WTC11 (cell line): ENCODE measurements at regions not wholly inside any gene's neighbourhood (a gene's known extent, or its start where the extent isn't known, plus 50 kb on each side); places are given as distances from the start of the nearest gene placed in this dataset.

ENCODE experiments used
- ATAC-seq: fragments of 200-7000 bp; cut with Tn5 transposase; 2 replicates; pipeline ENCODE4 v1.10.0; 2021; ENCODE audit warnings: mild to moderate bottlenecking, moderate library complexity
- CTCF ChIA-PET: fragments of 300-600 bp; sonication (Branson Sonifier 250); formaldehyde crosslinking; loops from one replicate; lab custom pipeline; 2021; ENCODE audit warnings: antibody characterized with exemption; lab: Charles Lee
- POLR2A ChIA-PET: fragments of 350-600 bp; sonication (Branson Sonifier 250); formaldehyde crosslinking; loops from one replicate; lab custom pipeline; 2021; ENCODE audit warnings: antibody characterized with exemption; lab: Charles Lee
- DNase-seq: peaks from one replicate; pipeline ENCODE4 v3.0.0; 2021; ENCODE audit warnings: low spot score
- H3K27ac Mint-ChIP-seq: 2 replicates; pipeline ENCODE4 v1.8.0; 2021; ENCODE audit warnings: mixed read lengths
- H3K27me3 Mint-ChIP-seq: 2 replicates; pipeline ENCODE4 v1.8.0; 2021; ENCODE audit warnings: low read depth, mild to moderate bottlenecking, moderate library complexity, mixed read lengths
- H3K36me3 Mint-ChIP-seq: 2 replicates; pipeline ENCODE4 v1.8.0; 2021; ENCODE audit warnings: mixed read lengths
- H3K4me1 Mint-ChIP-seq: 2 replicates; pipeline ENCODE4 v1.8.0; 2022; ENCODE audit warnings: mixed read lengths
- H3K4me3 Mint-ChIP-seq: 2 replicates; pipeline ENCODE4 v1.8.0; 2021; ENCODE audit warnings: mild to moderate bottlenecking, moderate library complexity, mixed read lengths
- H3K9me3 Mint-ChIP-seq: 2 replicates; pipeline ENCODE4 v1.8.0; 2021; ENCODE audit warnings: mixed read lengths
- CBFB ChIP-seq: sonication (generic); formaldehyde crosslinking; IDR thresholded peaks from 2 replicates; pipeline ENCODE4 v1.8.1; 2022; ENCODE audit warnings: mild to moderate bottlenecking, low read depth, missing genetic modification reagents
- EMX1 ChIP-seq: fragments of 250-450 bp; sonication (Bioruptor Pico); IDR thresholded peaks from 2 replicates; pipeline ENCODE4 v1.8.0; 2021; ENCODE audit warnings: mild to moderate bottlenecking
- ESRRA ChIP-seq: sonication (generic); formaldehyde crosslinking; IDR thresholded peaks from 2 replicates; pipeline ENCODE4 v1.8.1; 2022; ENCODE audit warnings: mild to moderate bottlenecking, missing genetic modification reagents, borderline replicate concordance
- FOXP1 ChIP-seq: sonication (generic); formaldehyde crosslinking; IDR thresholded peaks from 2 replicates; pipeline ENCODE4 v1.8.0; 2022; ENCODE audit warnings: missing genetic modification reagents, mild to moderate bottlenecking, moderate library complexity, borderline replicate concordance
- GABPB1 ChIP-seq: sonication (generic); formaldehyde crosslinking; IDR thresholded peaks from 2 replicates; pipeline ENCODE4 v1.8.1; 2023; ENCODE audit warnings: mild to moderate bottlenecking, missing genetic modification reagents
- GRHL2 ChIP-seq: fragments of 250-450 bp; sonication (Bioruptor Pico); IDR thresholded peaks from 2 replicates; pipeline ENCODE4 v1.8.0; 2022; ENCODE audit warnings: mild to moderate bottlenecking, moderate library complexity; ENCODE audit not compliant: insufficient replicate concordance, severe bottlenecking
- JUN ChIP-seq: sonication (generic); formaldehyde crosslinking; IDR thresholded peaks from 2 replicates; pipeline ENCODE4 v1.8.0; 2023; ENCODE audit warnings: mild to moderate bottlenecking, missing genetic modification reagents
- MYBL2 ChIP-seq: sonication (generic); formaldehyde crosslinking; IDR thresholded peaks from 2 replicates; pipeline ENCODE4 v1.8.1; 2023; ENCODE audit warnings: mild to moderate bottlenecking, moderate library complexity, missing genetic modification reagents
- NFE2L1 ChIP-seq: sonication (generic); formaldehyde crosslinking; IDR thresholded peaks from 2 replicates; pipeline ENCODE4 v1.8.1; 2023; ENCODE audit warnings: missing genetic modification reagents
- NR1H2 ChIP-seq: sonication (generic); formaldehyde crosslinking; IDR thresholded peaks from 2 replicates; pipeline ENCODE4 v1.9.0; 2021; ENCODE audit warnings: mild to moderate bottlenecking, moderate library complexity, missing genetic modification reagents
- NR3C1 ChIP-seq: sonication (generic); formaldehyde crosslinking; conservative IDR thresholded peaks from 2 replicates; pipeline ENCODE4 v1.8.1; 2023; ENCODE audit warnings: low read depth, mild to moderate bottlenecking, missing genetic modification reagents
- OVOL2 ChIP-seq: fragments of 250-450 bp; sonication (Bioruptor Pico); IDR thresholded peaks from 2 replicates; pipeline ENCODE4 v1.9.0; 2021; ENCODE audit warnings: mild to moderate bottlenecking, borderline replicate concordance
- RORB ChIP-seq: fragments of 250-450 bp; sonication (Bioruptor Pico); IDR thresholded peaks from 2 replicates; pipeline ENCODE4 v1.9.0; 2021; ENCODE audit warnings: mild to moderate bottlenecking
- SMAD3 ChIP-seq: sonication (generic); formaldehyde crosslinking; IDR thresholded peaks from 2 replicates; pipeline ENCODE4 v1.8.0; 2022; ENCODE audit warnings: missing genetic modification reagents, mild to moderate bottlenecking, borderline replicate concordance
- ZNF121 ChIP-seq: sonication (generic); formaldehyde crosslinking; IDR thresholded peaks from 2 replicates; pipeline ENCODE4 v1.8.0; 2023; ENCODE audit warnings: missing genetic modification reagents
- ZNF416 ChIP-seq: fragments of 250-450 bp; sonication (Bioruptor Pico); IDR thresholded peaks from 2 replicates; pipeline ENCODE4 v1.9.0; 2021; ENCODE audit warnings: mild to moderate bottlenecking, inconsistent platforms
- ZNF671 ChIP-seq: fragments of 250-450 bp; sonication (Bioruptor Pico); IDR thresholded peaks from 2 replicates; pipeline ENCODE4 v1.8.0; 2021; ENCODE audit warnings: mild to moderate bottlenecking
- TF ChIP-seq, protein P1 (sequence below): fragments of 200-600 bp; IDR thresholded peaks from 2 replicates; pipeline ENCODE4 v1.8.0; 2022; ENCODE audit warnings: antibody characterized with exemption
- TF ChIP-seq, protein P2 (sequence below): sonication (generic); formaldehyde crosslinking; IDR thresholded peaks from 2 replicates; pipeline ENCODE4 v1.8.0; 2022; ENCODE audit warnings: mild to moderate bottlenecking, missing genetic modification reagents
- TF ChIP-seq, protein P3 (sequence below): sonication (generic); formaldehyde crosslinking; IDR thresholded peaks from 2 replicates; pipeline ENCODE4 v1.8.1; 2022; ENCODE audit warnings: mild to moderate bottlenecking, moderate library complexity, missing genetic modification reagents
- TF ChIP-seq, protein P4 (sequence below): sonication (generic); formaldehyde crosslinking; IDR thresholded peaks from 2 replicates; pipeline ENCODE4 v1.8.0; 2022; ENCODE audit warnings: mild to moderate bottlenecking, missing genetic modification reagents
- TF ChIP-seq, protein P5 (sequence below): sonication (generic); formaldehyde crosslinking; IDR thresholded peaks from 2 replicates; pipeline ENCODE4 v1.8.1; 2023; ENCODE audit warnings: mild to moderate bottlenecking, missing genetic modification reagents
- TF ChIP-seq, protein P6 (sequence below): fragments of 250-450 bp; sonication (Bioruptor Pico); IDR thresholded peaks from 2 replicates; pipeline ENCODE4 v2.1.2; 2022; ENCODE audit warnings: mild to moderate bottlenecking, moderate library complexity
- TF ChIP-seq, protein P7 (sequence below): sonication (generic); formaldehyde crosslinking; IDR thresholded peaks from 2 replicates; pipeline ENCODE4 v1.8.0; 2022; ENCODE audit warnings: mild to moderate bottlenecking, missing genetic modification reagents
- TF ChIP-seq, protein P8 (sequence below): sonication (generic); formaldehyde crosslinking; IDR thresholded peaks from 2 replicates; pipeline ENCODE4 v1.8.0; 2022; ENCODE audit warnings: mild to moderate bottlenecking, missing genetic modification reagents
- TF ChIP-seq, protein P9 (sequence below): sonication (generic); formaldehyde crosslinking; IDR thresholded peaks from 2 replicates; pipeline ENCODE4 v1.8.1; 2023; ENCODE audit warnings: mild to moderate bottlenecking, missing genetic modification reagents

DNA sequence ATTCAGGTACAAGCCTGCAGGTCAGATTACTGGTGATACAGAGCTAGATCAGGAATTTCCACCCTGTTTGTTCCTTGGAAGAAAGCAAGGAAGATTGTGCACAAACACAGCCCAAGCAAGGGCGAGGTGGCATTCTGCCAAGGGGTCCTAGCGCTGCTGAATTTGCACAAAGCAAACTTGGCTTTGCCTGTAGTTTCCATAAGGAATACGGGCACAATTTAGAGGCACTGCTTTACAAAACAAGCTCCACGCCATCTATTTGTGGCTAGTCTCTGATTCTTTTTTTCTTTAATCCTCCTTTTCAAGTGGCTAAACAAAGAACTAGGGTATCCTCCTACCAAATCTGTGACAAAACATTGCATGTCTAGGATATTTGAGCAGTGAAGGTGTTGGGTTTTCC is 195.5 kb upstream of the ACVR2A start:
- POLR2A ChIA-PET: no interaction called here
- ATAC-seq: no peak

DNA sequence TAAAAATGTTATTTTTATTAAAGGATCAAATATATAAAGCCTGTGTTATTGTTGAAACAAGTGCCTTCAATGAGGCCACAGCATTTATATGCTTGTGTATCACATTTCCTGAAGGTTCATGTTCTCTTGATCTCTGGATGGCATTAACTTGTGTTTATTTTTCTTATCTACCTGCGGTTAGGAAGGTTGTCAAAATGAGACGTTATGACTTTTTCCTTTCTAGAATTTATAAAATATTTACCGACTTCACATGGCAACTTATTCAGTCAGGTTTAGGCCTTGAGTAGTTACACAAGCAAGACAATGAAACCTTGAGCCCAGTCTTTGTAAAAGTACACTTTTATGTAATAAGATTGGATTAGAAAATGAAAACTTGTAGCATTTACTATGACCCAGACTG is 196.4 kb upstream of the ACVR2A start:
- peaks cover 45% of the 10 kb centered on the region for H3K4me1 Mint-ChIP-seq
- ChIA-PET POLR2A (no interaction called here), CTCF (no interaction called here)
- H3K27me3 Mint-ChIP-seq: no peaks in the 10 kb centered on the region
- DNase-seq (no peak), ATAC-seq (no peak)
- no peaks in the 10 kb centered on the region for H3K9me3 Mint-ChIP-seq
- no peak overlapping the region for H3K27ac Mint-ChIP-seq
- H3K36me3 Mint-ChIP-seq: no peaks in the 10 kb centered on the region
- H3K4me3 Mint-ChIP-seq: no peak overlapping the region
- TF ChIP-seq, protein P1, sequence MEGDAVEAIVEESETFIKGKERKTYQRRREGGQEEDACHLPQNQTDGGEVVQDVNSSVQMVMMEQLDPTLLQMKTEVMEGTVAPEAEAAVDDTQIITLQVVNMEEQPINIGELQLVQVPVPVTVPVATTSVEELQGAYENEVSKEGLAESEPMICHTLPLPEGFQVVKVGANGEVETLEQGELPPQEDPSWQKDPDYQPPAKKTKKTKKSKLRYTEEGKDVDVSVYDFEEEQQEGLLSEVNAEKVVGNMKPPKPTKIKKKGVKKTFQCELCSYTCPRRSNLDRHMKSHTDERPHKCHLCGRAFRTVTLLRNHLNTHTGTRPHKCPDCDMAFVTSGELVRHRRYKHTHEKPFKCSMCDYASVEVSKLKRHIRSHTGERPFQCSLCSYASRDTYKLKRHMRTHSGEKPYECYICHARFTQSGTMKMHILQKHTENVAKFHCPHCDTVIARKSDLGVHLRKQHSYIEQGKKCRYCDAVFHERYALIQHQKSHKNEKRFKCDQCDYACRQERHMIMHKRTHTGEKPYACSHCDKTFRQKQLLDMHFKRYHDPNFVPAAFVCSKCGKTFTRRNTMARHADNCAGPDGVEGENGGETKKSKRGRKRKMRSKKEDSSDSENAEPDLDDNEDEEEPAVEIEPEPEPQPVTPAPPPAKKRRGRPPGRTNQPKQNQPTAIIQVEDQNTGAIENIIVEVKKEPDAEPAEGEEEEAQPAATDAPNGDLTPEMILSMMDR: no peak
- TF ChIP-seq, protein P2, sequence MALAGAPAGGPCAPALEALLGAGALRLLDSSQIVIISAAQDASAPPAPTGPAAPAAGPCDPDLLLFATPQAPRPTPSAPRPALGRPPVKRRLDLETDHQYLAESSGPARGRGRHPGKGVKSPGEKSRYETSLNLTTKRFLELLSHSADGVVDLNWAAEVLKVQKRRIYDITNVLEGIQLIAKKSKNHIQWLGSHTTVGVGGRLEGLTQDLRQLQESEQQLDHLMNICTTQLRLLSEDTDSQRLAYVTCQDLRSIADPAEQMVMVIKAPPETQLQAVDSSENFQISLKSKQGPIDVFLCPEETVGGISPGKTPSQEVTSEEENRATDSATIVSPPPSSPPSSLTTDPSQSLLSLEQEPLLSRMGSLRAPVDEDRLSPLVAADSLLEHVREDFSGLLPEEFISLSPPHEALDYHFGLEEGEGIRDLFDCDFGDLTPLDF (CRISPR knock-in tag): no peak
- TF ChIP-seq NR3C1 (CRISPR knock-in tag) (no peak), JUN (CRISPR knock-in tag) (no peak), ESRRA (CRISPR knock-in tag) (no peak), NR1H2 (CRISPR knock-in tag) (no peak), FOXP1 (CRISPR knock-in tag) (no peak)
- TF ChIP-seq, protein P3, sequence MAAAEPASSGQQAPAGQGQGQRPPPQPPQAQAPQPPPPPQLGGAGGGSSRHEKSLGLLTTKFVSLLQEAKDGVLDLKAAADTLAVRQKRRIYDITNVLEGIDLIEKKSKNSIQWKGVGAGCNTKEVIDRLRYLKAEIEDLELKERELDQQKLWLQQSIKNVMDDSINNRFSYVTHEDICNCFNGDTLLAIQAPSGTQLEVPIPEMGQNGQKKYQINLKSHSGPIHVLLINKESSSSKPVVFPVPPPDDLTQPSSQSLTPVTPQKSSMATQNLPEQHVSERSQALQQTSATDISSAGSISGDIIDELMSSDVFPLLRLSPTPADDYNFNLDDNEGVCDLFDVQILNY (CRISPR knock-in tag): no peak

More for the DNA sequence above, 195.5 kb upstream of the ACVR2A start:
- H3K27me3 Mint-ChIP-seq: no peaks in the 10 kb centered on the region
- H3K36me3 Mint-ChIP-seq: no peaks in the 10 kb centered on the region
- H3K27ac Mint-ChIP-seq: no peak overlapping the region
- TF ChIP-seq, protein P4, sequence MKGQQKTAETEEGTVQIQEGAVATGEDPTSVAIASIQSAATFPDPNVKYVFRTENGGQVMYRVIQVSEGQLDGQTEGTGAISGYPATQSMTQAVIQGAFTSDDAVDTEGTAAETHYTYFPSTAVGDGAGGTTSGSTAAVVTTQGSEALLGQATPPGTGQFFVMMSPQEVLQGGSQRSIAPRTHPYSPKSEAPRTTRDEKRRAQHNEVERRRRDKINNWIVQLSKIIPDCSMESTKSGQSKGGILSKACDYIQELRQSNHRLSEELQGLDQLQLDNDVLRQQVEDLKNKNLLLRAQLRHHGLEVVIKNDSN (CRISPR knock-in tag): no peak
- TF ChIP-seq ZNF416 (CRISPR knock-in tag) (no peak), GABPB1 (CRISPR knock-in tag) (no peak), ESRRA (CRISPR knock-in tag) (no peak), NFE2L1 (CRISPR knock-in tag) (no peak), GRHL2 (no peak), CBFB (CRISPR knock-in tag) (no peak), ZNF121 (CRISPR knock-in tag) (no peak), MYBL2 (CRISPR knock-in tag) (no peak), SMAD3 (CRISPR knock-in tag) (no peak), ZNF671 (CRISPR knock-in tag) (no peak), EMX1 (CRISPR knock-in tag) (no peak), OVOL2 (CRISPR knock-in tag) (no peak), RORB (CRISPR knock-in tag) (no peak)
- TF ChIP-seq, protein P2 (CRISPR knock-in tag): no peak
- TF ChIP-seq, protein P5, sequence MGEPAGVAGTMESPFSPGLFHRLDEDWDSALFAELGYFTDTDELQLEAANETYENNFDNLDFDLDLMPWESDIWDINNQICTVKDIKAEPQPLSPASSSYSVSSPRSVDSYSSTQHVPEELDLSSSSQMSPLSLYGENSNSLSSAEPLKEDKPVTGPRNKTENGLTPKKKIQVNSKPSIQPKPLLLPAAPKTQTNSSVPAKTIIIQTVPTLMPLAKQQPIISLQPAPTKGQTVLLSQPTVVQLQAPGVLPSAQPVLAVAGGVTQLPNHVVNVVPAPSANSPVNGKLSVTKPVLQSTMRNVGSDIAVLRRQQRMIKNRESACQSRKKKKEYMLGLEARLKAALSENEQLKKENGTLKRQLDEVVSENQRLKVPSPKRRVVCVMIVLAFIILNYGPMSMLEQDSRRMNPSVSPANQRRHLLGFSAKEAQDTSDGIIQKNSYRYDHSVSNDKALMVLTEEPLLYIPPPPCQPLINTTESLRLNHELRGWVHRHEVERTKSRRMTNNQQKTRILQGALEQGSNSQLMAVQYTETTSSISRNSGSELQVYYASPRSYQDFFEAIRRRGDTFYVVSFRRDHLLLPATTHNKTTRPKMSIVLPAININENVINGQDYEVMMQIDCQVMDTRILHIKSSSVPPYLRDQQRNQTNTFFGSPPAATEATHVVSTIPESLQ: no peak
- TF ChIP-seq, protein P6, sequence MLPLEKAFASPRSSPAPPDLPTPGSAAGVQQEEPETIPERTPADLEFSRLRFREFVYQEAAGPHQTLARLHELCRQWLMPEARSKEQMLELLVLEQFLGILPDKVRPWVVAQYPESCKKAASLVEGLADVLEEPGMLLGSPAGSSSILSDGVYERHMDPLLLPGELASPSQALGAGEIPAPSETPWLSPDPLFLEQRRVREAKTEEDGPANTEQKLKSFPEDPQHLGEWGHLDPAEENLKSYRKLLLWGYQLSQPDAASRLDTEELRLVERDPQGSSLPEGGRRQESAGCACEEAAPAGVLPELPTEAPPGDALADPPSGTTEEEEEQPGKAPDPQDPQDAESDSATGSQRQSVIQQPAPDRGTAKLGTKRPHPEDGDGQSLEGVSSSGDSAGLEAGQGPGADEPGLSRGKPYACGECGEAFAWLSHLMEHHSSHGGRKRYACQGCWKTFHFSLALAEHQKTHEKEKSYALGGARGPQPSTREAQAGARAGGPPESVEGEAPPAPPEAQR (CRISPR knock-in tag): no peak
- TF ChIP-seq, protein P7, sequence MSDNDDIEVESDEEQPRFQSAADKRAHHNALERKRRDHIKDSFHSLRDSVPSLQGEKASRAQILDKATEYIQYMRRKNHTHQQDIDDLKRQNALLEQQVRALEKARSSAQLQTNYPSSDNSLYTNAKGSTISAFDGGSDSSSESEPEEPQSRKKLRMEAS: no peak
- TF ChIP-seq, protein P8, sequence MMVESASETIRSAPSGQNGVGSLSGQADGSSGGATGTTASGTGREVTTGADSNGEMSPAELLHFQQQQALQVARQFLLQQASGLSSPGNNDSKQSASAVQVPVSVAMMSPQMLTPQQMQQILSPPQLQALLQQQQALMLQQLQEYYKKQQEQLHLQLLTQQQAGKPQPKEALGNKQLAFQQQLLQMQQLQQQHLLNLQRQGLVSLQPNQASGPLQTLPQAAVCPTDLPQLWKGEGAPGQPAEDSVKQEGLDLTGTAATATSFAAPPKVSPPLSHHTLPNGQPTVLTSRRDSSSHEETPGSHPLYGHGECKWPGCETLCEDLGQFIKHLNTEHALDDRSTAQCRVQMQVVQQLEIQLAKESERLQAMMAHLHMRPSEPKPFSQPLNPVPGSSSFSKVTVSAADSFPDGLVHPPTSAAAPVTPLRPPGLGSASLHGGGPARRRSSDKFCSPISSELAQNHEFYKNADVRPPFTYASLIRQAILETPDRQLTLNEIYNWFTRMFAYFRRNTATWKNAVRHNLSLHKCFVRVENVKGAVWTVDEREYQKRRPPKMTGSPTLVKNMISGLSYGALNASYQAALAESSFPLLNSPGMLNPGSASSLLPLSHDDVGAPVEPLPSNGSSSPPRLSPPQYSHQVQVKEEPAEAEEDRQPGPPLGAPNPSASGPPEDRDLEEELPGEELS (CRISPR knock-in tag): no peak
- TF ChIP-seq, protein P9, sequence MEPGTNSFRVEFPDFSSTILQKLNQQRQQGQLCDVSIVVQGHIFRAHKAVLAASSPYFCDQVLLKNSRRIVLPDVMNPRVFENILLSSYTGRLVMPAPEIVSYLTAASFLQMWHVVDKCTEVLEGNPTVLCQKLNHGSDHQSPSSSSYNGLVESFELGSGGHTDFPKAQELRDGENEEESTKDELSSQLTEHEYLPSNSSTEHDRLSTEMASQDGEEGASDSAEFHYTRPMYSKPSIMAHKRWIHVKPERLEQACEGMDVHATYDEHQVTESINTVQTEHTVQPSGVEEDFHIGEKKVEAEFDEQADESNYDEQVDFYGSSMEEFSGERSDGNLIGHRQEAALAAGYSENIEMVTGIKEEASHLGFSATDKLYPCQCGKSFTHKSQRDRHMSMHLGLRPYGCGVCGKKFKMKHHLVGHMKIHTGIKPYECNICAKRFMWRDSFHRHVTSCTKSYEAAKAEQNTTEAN (CRISPR knock-in tag): no peak
- H3K4me3 Mint-ChIP-seq: no peak overlapping the region
- H3K4me1 Mint-ChIP-seq: peaks cover 43% of the 10 kb centered on the region
- H3K9me3 Mint-ChIP-seq: no peaks in the 10 kb centered on the region
- DNase-seq: no peak
- CTCF ChIA-PET: no interaction called here
